A673 (cell line): ENCODE measurements at regions not wholly inside any gene's neighbourhood (a gene's known extent, or its start where the extent isn't known, plus 50 kb on each side); places are given as distances from the start of the nearest gene placed in this dataset.

Source experiments
- BruUV-seq: library from RNA; stranded (reverse); fragments of 400-500 nt; replicated peaks from 2 replicates; lab custom pipeline; 2021; lab: Mats Ljungman, UMichigan
- CTCF ChIA-PET: fragments of 300-600 bp; sonication (Branson Sonifier 250); formaldehyde crosslinking; loops from one replicate; lab custom pipeline; 2022; ENCODE audit warnings: antibody characterized with exemption; lab: Charles Lee
- POLR2A ChIA-PET: fragments of 300-600 bp; sonication (Branson Sonifier 250); formaldehyde crosslinking; loops from one replicate; lab custom pipeline; 2022; ENCODE audit warnings: antibody characterized with exemption; ENCODE audit not compliant: low non-redundant PET; lab: Charles Lee
- DNase-seq: peaks from one replicate; pipeline ENCODE4 v3.0.0-alpha.2; 2015; ENCODE audit warnings: low spot score
- H3K27ac ChIP-seq: fragments of 200-600 bp; sonication (generic); 2 replicates; pipeline ENCODE4 v1.5.1; 2016; ENCODE audit warnings: mixed run types, low read depth, mild to moderate bottlenecking, mixed read lengths, antibody characterized with exemption, low read length; ENCODE audit not compliant: poor library complexity, severe bottlenecking
- H3K27me3 ChIP-seq: fragments of 200-600 bp; sonication (generic); replicated peaks from 2 replicates; pipeline ENCODE4 v1.6.1; 2017; ENCODE audit warnings: mixed run types, low read depth, mild to moderate bottlenecking, mixed read lengths, antibody characterized with exemption, low read length; ENCODE audit not compliant: insufficient read depth, poor library complexity
- H3K36me3 ChIP-seq: fragments of 200-600 bp; sonication (generic); 2 replicates; pipeline ENCODE4 v1.6.1; 2016; ENCODE audit warnings: mixed run types, mild to moderate bottlenecking, mixed read lengths, antibody characterized with exemption, low read length; ENCODE audit not compliant: insufficient read depth, poor library complexity, severe bottlenecking
- H3K4me1 ChIP-seq: fragments of 200-600 bp; sonication (generic); 2 replicates; pipeline ENCODE4 v1.6.1; 2017; ENCODE audit warnings: mixed run types, mild to moderate bottlenecking, mixed read lengths, antibody characterized with exemption, low read length; ENCODE audit not compliant: insufficient read depth, poor library complexity, severe bottlenecking
- H3K4me3 ChIP-seq: fragments of 200-600 bp; sonication (generic); 2 replicates; pipeline ENCODE4 v1.5.1; 2016; ENCODE audit warnings: low read depth, mixed run types, mild to moderate bottlenecking, mixed read lengths, low read length; ENCODE audit not compliant: poor library complexity, severe bottlenecking
- H3K9me3 ChIP-seq: fragments of 200-600 bp; sonication (generic); 2 replicates; pipeline ENCODE4 v1.6.1; 2016; ENCODE audit warnings: mixed run types, low read depth, mild to moderate bottlenecking, mixed read lengths, antibody characterized with exemption, low read length; ENCODE audit not compliant: poor library complexity, severe bottlenecking
- EZH2 ChIP-seq: fragments of 200-600 bp; sonication (generic); IDR thresholded peaks from 2 replicates; pipeline ENCODE4 v1.6.1; 2017; ENCODE audit warnings: borderline replicate concordance, low read depth, mild to moderate bottlenecking, mixed read lengths, antibody characterized with exemption, low read length; ENCODE audit not compliant: poor library complexity, severe bottlenecking
- intact Hi-C: fragments of 100-400 bp; cut with micrococcal nuclease; formaldehyde crosslinking; loops from one replicate; pipeline ENCODE4 v1.10.0; 2022; ENCODE audit not compliant: unreplicated experiment
- TF ChIP-seq, protein P1 (sequence below): fragments of 300-800, 200-600 bp; sonication (generic); conservative IDR thresholded peaks from 2 replicates; pipeline ENCODE4 v1.5.1; 2017; ENCODE audit warnings: low read depth, mild to moderate bottlenecking, antibody characterized with exemption, low read length, moderate library complexity, mixed read lengths

DNA sequence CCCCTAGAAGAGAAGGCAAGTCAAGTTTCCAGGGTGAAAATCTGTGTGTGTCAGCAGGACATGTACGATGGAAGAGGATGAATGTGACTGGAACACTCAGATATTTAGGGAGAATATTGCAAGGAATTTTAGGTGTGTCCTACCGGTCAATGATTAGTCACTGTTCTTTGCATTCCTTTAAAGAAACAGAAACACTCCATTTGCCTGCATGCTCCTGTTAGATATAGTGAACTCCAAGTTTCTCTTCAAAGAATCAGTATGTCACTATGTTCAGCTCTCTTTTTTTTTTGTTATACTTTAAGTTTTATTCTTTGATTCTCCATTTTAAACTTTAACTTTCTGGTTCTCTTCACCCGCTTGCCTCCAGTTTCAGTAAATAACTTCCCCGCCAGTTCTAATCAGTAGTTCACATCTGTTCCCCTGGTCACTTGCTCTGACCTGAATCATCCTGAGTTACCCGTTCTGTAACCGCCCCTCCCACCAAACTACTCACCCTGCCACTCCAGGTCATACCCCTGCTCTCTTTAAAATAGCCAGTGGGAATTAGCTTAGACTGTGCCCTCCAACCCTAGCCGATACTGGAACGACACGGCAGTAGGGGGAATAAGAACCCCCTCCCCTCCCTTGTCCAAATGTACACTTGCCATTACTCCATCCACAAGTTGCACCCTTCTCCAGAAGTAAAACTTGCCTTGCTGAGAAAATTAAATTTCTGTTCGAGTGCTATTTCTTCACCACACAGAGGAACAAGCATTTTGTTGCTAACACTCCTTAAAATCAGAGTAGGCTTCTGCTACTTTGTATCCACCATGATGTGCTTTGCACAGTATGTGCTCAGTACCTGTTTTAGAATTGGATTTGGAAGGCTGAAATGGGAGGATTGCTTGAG is 268.4 kb downstream of the METTL4 start:
- BruUV-seq, result no TSS peak
- TF ChIP-seq, protein P1, sequence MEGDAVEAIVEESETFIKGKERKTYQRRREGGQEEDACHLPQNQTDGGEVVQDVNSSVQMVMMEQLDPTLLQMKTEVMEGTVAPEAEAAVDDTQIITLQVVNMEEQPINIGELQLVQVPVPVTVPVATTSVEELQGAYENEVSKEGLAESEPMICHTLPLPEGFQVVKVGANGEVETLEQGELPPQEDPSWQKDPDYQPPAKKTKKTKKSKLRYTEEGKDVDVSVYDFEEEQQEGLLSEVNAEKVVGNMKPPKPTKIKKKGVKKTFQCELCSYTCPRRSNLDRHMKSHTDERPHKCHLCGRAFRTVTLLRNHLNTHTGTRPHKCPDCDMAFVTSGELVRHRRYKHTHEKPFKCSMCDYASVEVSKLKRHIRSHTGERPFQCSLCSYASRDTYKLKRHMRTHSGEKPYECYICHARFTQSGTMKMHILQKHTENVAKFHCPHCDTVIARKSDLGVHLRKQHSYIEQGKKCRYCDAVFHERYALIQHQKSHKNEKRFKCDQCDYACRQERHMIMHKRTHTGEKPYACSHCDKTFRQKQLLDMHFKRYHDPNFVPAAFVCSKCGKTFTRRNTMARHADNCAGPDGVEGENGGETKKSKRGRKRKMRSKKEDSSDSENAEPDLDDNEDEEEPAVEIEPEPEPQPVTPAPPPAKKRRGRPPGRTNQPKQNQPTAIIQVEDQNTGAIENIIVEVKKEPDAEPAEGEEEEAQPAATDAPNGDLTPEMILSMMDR, result no peak
- TF ChIP-seq EZH2, result no peak
- ChIA-PET CTCF (no interaction called here), POLR2A (no interaction called here)
- no peaks in the 10 kb centered on the region for H3K36me3 ChIP-seq
- intact Hi-C loops, result no loop called here
- H3K27ac ChIP-seq, result no peak overlapping the region
- H3K27me3 ChIP-seq, result peaks cover 32% of the 10 kb centered on the region
- no peaks in the 10 kb centered on the region for H3K4me1 ChIP-seq
- H3K9me3 ChIP-seq, result no peaks in the 10 kb centered on the region
- no peak for DNase-seq
- no peak overlapping the region for H3K4me3 ChIP-seq

- ChIA-PET CTCF (no interaction called here), POLR2A (no interaction called here)
- no peak overlapping the region for H3K4me3 ChIP-seq
- H3K27me3 ChIP-seq, result peaks cover 34% of the 10 kb centered on the region
- no TSS peak for BruUV-seq
- intact Hi-C loops, result no loop called here
- no peak overlapping the region for H3K27ac ChIP-seq
- no peaks in the 10 kb centered on the region for H3K36me3 ChIP-seq
- DNase-seq, result no peak
- no peaks in the 10 kb centered on the region for H3K9me3 ChIP-seq
- H3K4me1 ChIP-seq, result no peaks in the 10 kb centered on the region
- TF ChIP-seq, protein P1, result no peak
- no peak for TF ChIP-seq EZH2
Observed at GRCh38 chr18:2303517-2304238, 267.6 kb downstream of the METTL4 start.

GRCh38 chr18:2304378-2305175 is 266.7 kb downstream of the METTL4 start:
- BruUV-seq, result no TSS peak
- Histone ChIP-seq H3K36me3 (no peaks in the 10 kb centered on the region), H3K4me1 (no peaks in the 10 kb centered on the region), H3K27ac (no peak overlapping the region), H3K9me3 (no peaks in the 10 kb centered on the region), H3K27me3 (peaks cover 39% of the 10 kb centered on the region), H3K4me3 (no peak overlapping the region)
- intact Hi-C loops, result no loop called here
- ChIA-PET CTCF (no interaction called here), POLR2A (no interaction called here)
- no peak for TF ChIP-seq EZH2
- TF ChIP-seq, protein P1, result no peak
- DNase-seq, result no peak
